SK-MEL-5 (cell line): ENCODE measurements at regions not wholly inside any gene's neighbourhood (a gene's known extent, or its start where the extent isn't known, plus 50 kb on each side); places are given as distances from the start of the nearest gene placed in this dataset.
"Not testable (repeated sequence)": the region's sequence is repeated elsewhere in the genome, so short reads cannot be mapped to it uniquely, and the experiment has no call there.

ENCODE experiments used
- DNase-seq: peaks from one replicate; pipeline ENCODE4 v3.0.0-alpha.2; 2016; ENCODE audit warnings: low read depth, low spot score
- in situ Hi-C: cut with HindIII; loops from 2 replicates; pipeline ENCODE4 v1.10.0; 2016; ENCODE audit warnings: low sequenced_read_pairs, high pct_unique_total_duplicates, low pct_unique_long_range_greater_than_20kb

GRCh38 chr4:77284036-77284435 lies 127.0 kb downstream of the CCNG2 start:
- no peak for DNase-seq
- in situ Hi-C loops, result no loop called here

GRCh38 chr4:77286906-77287305 lies 129.9 kb downstream of the CCNG2 start:
- DNase-seq, result no peak
- in situ Hi-C loops, result no loop called here

GRCh38 chr4:77293426-77293825 lies 136.4 kb downstream of the CCNG2 start:
- no peak for DNase-seq
- in situ Hi-C loops, result no loop called here

- DNase-seq, in situ Hi-C loops: not testable (repeated sequence)
These were observed 144.0 kb downstream of the CCNG2 start for GRCh38 chr4:77300996-77301395.

- no peak for DNase-seq
- in situ Hi-C loops, result no loop called here
These were observed 148.8 kb downstream of the CCNG2 start for GRCh38 chr4:77305766-77306165.

GRCh38 chr4:77306496-77306895 lies 149.5 kb downstream of the CCNG2 start:
- DNase-seq, result no peak
- in situ Hi-C loops, result no loop called here

GRCh38 chr4:77308843-77309242 lies 151.8 kb downstream of the CCNG2 start:
- DNase-seq, result peak; percentile 60
- in situ Hi-C loops, result no loop called here

GRCh38 chr4:77309496-77309895 lies 152.5 kb downstream of the CCNG2 start:
- in situ Hi-C loops, result no loop called here
- no peak for DNase-seq

- DNase-seq, result no peak
- in situ Hi-C loops, result no loop called here
These were observed 153.9 kb downstream of the CCNG2 start for GRCh38 chr4:77310931-77311330.

GRCh38 chr4:77314697-77315096 lies 157.7 kb downstream of the CCNG2 start:
- in situ Hi-C loops, result no loop called here
- DNase-seq, result no peak

GRCh38 chr4:77327151-77327550 lies 170.1 kb downstream of the CCNG2 start:
- in situ Hi-C loops, result no loop called here
- DNase-seq, result no peak

- in situ Hi-C loops, result no loop called here
- DNase-seq, result no peak
These were observed 175.8 kb downstream of the CCNG2 start for GRCh38 chr4:77332696-77333270.

- in situ Hi-C loops, result no loop called here
These were observed 179.6 kb downstream of the CCNG2 start for GRCh38 chr4:77336411-77337142.

GRCh38 chr4:77342170-77342810 lies 185.3 kb downstream of the CCNG2 start:
- no peak for DNase-seq
- in situ Hi-C loops, result no loop called here

More at GRCh38 chr4:77336411-77337142, 179.6 kb downstream of the CCNG2 start:
- no peak for DNase-seq

GRCh38 chr4:77344001-77344400 lies 187.0 kb downstream of the CCNG2 start:
- no peak for DNase-seq
- in situ Hi-C loops, result no loop called here

- in situ Hi-C loops, result no loop called here
- DNase-seq, result no peak
These were observed 187.8 kb downstream of the CCNG2 start for GRCh38 chr4:77344784-77345183.

GRCh38 chr4:77347351-77347966 lies 190.5 kb downstream of the CCNG2 start:
- in situ Hi-C loops, result no loop called here
- no peak for DNase-seq

- in situ Hi-C loops, result no loop called here
- no peak for DNase-seq
These were observed 191.8 kb downstream of the CCNG2 start for GRCh38 chr4:77348815-77349214.

GRCh38 chr4:77349364-77349763 lies 192.4 kb downstream of the CCNG2 start:
- in situ Hi-C loops, result no loop called here
- no peak for DNase-seq
